HG03103 (cell line): ENCODE measurements at regions not wholly inside any gene's neighbourhood (a gene's known extent, or its start where the extent isn't known, plus 50 kb on each side); places are given as distances from the start of the nearest gene placed in this dataset.
"Not testable (repeated sequence)": the region's sequence is repeated elsewhere in the genome, so short reads cannot be mapped to it uniquely, and the experiment has no call there.

ENCODE experiments used
- ATAC-seq: cut with Tn5 transposase; IDR thresholded peaks from one replicate; pipeline ENCODE4 v1.9.1; 2021; ENCODE audit warnings: low read depth; ENCODE audit not compliant: unreplicated experiment

- ATAC-seq, result no peak
Observed at GRCh38 chr2:14952400-14952963, 320.0 kb downstream of the LRATD1 start.

- ATAC-seq, result no peak
Observed at GRCh38 chr2:14960686-14961324, 328.3 kb downstream of the LRATD1 start.

- ATAC-seq, result no peak
Observed at GRCh38 chr2:14967729-14968128, 335.2 kb downstream of the LRATD1 start.

GRCh38 chr2:14975381-14975780, 342.9 kb downstream of the LRATD1 start:
- no peak for ATAC-seq

GRCh38 chr2:14977021-14977420, 344.5 kb downstream of the LRATD1 start:
- no peak for ATAC-seq

- no peak for ATAC-seq
Observed at GRCh38 chr2:14978845-14979244, 346.3 kb downstream of the LRATD1 start.

- no peak for ATAC-seq
Observed at GRCh38 chr2:14982790-14983189, 350.3 kb downstream of the LRATD1 start.

- no peak for ATAC-seq
Observed at GRCh38 chr2:14988600-14988999, 356.1 kb downstream of the LRATD1 start.

- ATAC-seq, result no peak
Observed at GRCh38 chr2:14991723-14992122, 359.2 kb downstream of the LRATD1 start.

GRCh38 chr2:14994721-14995120, 362.2 kb downstream of the LRATD1 start:
- no peak for ATAC-seq

GRCh38 chr2:14996351-14997014, 364.0 kb downstream of the LRATD1 start:
- ATAC-seq, result no peak

- ATAC-seq, result no peak
Observed at GRCh38 chr2:14998546-14998945, 366.0 kb downstream of the LRATD1 start.

GRCh38 chr2:14999114-14999661, 366.7 kb downstream of the LRATD1 start:
- no peak for ATAC-seq

- ATAC-seq, result not testable (repeated sequence)
Observed at GRCh38 chr2:15002519-15002918, 370.0 kb downstream of the LRATD1 start.

GRCh38 chr2:15006667-15007066, 374.1 kb downstream of the LRATD1 start:
- ATAC-seq, result peak; percentile 58

- ATAC-seq, result no peak
Observed at GRCh38 chr2:15009681-15010080, 377.2 kb downstream of the LRATD1 start.

- ATAC-seq, result no peak
Observed at GRCh38 chr2:15010346-15010745, 377.8 kb downstream of the LRATD1 start.

- ATAC-seq, result no peak
Observed at GRCh38 chr2:15018814-15019213, 386.3 kb downstream of the LRATD1 start.

GRCh38 chr2:15023221-15023620, 390.7 kb downstream of the LRATD1 start:
- no peak for ATAC-seq

- ATAC-seq, result no peak
Observed at GRCh38 chr2:15028406-15028805, 395.9 kb downstream of the LRATD1 start.

- ATAC-seq, result peak; percentile 66
Observed at GRCh38 chr2:15031745-15032240, 399.3 kb downstream of the LRATD1 start.

GRCh38 chr2:15034246-15034645, 401.7 kb downstream of the LRATD1 start:
- no peak for ATAC-seq
